Testis (tissue), 2 donors: ENCODE measurements at regions not wholly inside any gene's neighbourhood (a gene's known extent, or its start where the extent isn't known, plus 50 kb on each side); places are given as distances from the start of the nearest gene placed in this dataset.

Experiments used
- DNase-seq: peaks from one replicate; pipeline ENCODE4 v3.0.0-alpha.2; 2019
- H3K27ac ChIP-seq, 2 donors: fragments of 200-600 bp; sonication (generic); one replicate each; pipeline ENCODE4 v1.5.1; 2019
- H3K27me3 ChIP-seq: fragments of 200-600 bp; sonication (generic); one replicate; pipeline ENCODE4 v1.5.1; 2019
- H3K36me3 ChIP-seq: fragments of 200-600 bp; sonication (generic); one replicate; pipeline ENCODE4 v1.5.1; 2017; ENCODE audit warnings: low read depth; ENCODE audit errors: missing control alignments
- H3K4me1 ChIP-seq: fragments of 200-600 bp; sonication (generic); one replicate; pipeline ENCODE4 v1.5.1; 2019
- H3K4me3 ChIP-seq, 2 donors: fragments of 200-600 bp; sonication (generic); one replicate each; pipeline ENCODE4 v1.5.1; 2017 to 2019
- H3K9me3 ChIP-seq: fragments of 200-600 bp; sonication (generic); one replicate; pipeline ENCODE4 v1.5.1; 2017
- CTCF ChIP-seq, 3 experiments: fragments of 450-650 bp in 2 of 3; fragments of 200-600 bp in 1 of 3; sonication (generic) in 1 of 3; IDR thresholded peaks; one replicate each; pipeline ENCODE4 v1.5.1; 2016 to 2019; ENCODE audit warnings: antibody characterized with exemption in 3 of 3, mild to moderate bottlenecking in 2 of 3, moderate library complexity in 1 of 3
- POLR2A ChIP-seq: fragments of 450-650 bp; IDR thresholded peaks from one replicate; pipeline ENCODE4 v1.6.1; 2017; ENCODE audit warnings: antibody characterized with exemption, mild to moderate bottlenecking, moderate library complexity
- WGBS, 2 donors: methylation state at CpG; one replicate each; pipeline ENCODE4 v1.1.5; 2018; 5-methylcytosine and 5-hydroxymethylcytosine counted together
- intact Hi-C: fragments of 100-400 bp; cut with DNase I; formaldehyde crosslinking; loops from one replicate; pipeline ENCODE4 v1.15.1; 2023; ENCODE audit warnings: low total_unique reads

GRCh38 chr5:97454015-97454414, 271.0 kb upstream of the RIOK2 start:
- Histone ChIP-seq H3K27ac (no peak overlapping the region), H3K27me3 (no peaks in the 10 kb centered on the region), H3K4me3 (no peak overlapping the region), H3K9me3 (no peaks in the 10 kb centered on the region), H3K4me1 (no peaks in the 10 kb centered on the region), H3K36me3 (no peaks in the 10 kb centered on the region)
- TF ChIP-seq CTCF (IDR thresholded peaks at IDR 0.05) (no peak), POLR2A (no peak)
- intact Hi-C loops, result no loop called here
- no peak for DNase-seq

- no peak for TF ChIP-seq CTCF (IDR thresholded peaks at IDR 0.05)
- no peak for TF ChIP-seq POLR2A
- Histone ChIP-seq H3K9me3 (no peaks in the 10 kb centered on the region), H3K4me3 (no peak overlapping the region), H3K4me1 (no peaks in the 10 kb centered on the region), H3K27me3 (no peaks in the 10 kb centered on the region), H3K27ac (no peak overlapping the region), H3K36me3 (no peaks in the 10 kb centered on the region)
- 97 to 100% methylated on average over 1 of the region's 1 CpG for WGBS, 2 donors
- intact Hi-C loops, result no loop called here
- DNase-seq, result no peak
These were observed 272.9 kb upstream of the RIOK2 start for GRCh38 chr5:97455996-97456395.

- WGBS, 2 donors, result 85 to 88% methylated on average over 5 of the region's 5 CpGs
- no peak for DNase-seq
- TF ChIP-seq CTCF (IDR thresholded peaks at IDR 0.05) (no peak), POLR2A (no peak)
These were observed 275.8 kb upstream of the RIOK2 start for GRCh38 chr5:97458851-97459250.

GRCh38 chr5:97471951-97472350, 288.9 kb upstream of the RIOK2 start:
- DNase-seq, result no peak
- intact Hi-C loops, result no loop called here

More at GRCh38 chr5:97458851-97459250, 275.8 kb upstream of the RIOK2 start:
- Histone ChIP-seq H3K27me3 (no peaks in the 10 kb centered on the region), H3K9me3 (no peaks in the 10 kb centered on the region), H3K36me3 (no peaks in the 10 kb centered on the region), H3K27ac (no peak overlapping the region), H3K4me1 (no peaks in the 10 kb centered on the region), H3K4me3 (no peak overlapping the region)
- intact Hi-C loops, result no loop called here

More at GRCh38 chr5:97471951-97472350, 288.9 kb upstream of the RIOK2 start:
- H3K36me3 ChIP-seq, result no peaks in the 10 kb centered on the region
- 97 to 100% methylated on average over 2 to 10 of the region's 10 CpGs for WGBS, 2 donors
- H3K4me1 ChIP-seq, result no peaks in the 10 kb centered on the region
- H3K4me3 ChIP-seq, result no peak overlapping the region
- TF ChIP-seq POLR2A (no peak), CTCF (IDR thresholded peaks at IDR 0.05) (no peak)
- H3K9me3 ChIP-seq, result no peaks in the 10 kb centered on the region
- no peaks in the 10 kb centered on the region for H3K27me3 ChIP-seq
- no peak overlapping the region for H3K27ac ChIP-seq
